Neutrophil (primary cell): ENCODE measurements at regions not wholly inside any gene's neighbourhood (a gene's known extent, or its start where the extent isn't known, plus 50 kb on each side); places are given as distances from the start of the nearest gene placed in this dataset.
A peak's percentile ranks its signal among the peaks of the same experiment; 100 is the strongest.

Experiments
- H3K27ac ChIP-seq: fragments of 200-600 bp; sonication (generic); 2 replicates; pipeline ENCODE4 v1.5.1; 2016; ENCODE audit warnings: mild to moderate bottlenecking, moderate library complexity
- H3K27me3 ChIP-seq: fragments of 200-600 bp; sonication (generic); 2 replicates; pipeline ENCODE4 v1.6.0; 2016; ENCODE audit warnings: mild to moderate bottlenecking
- H3K36me3 ChIP-seq: fragments of 200-600 bp; sonication (generic); 2 replicates; pipeline ENCODE4 v1.5.1; 2017
- H3K4me1 ChIP-seq, 2 experiments: fragments of 200-600 bp in 1 of 2; sonication (generic) in 1 of 2; 1 replicate in 1 of 2; 2 replicates in 1 of 2; pipeline versions ENCODE4 v1.5.1 to v1.6.1; 2013 to 2016; ENCODE audit warnings: low read depth in 1 of 2, low read length in 1 of 2, mild to moderate bottlenecking in 1 of 2, moderate library complexity in 1 of 2; ENCODE audit not compliant: control insufficient read depth in 1 of 2, insufficient read depth in 1 of 2
- H3K4me3 ChIP-seq, 2 experiments: fragments of 200-600 bp in 1 of 2; sonication (generic) in 1 of 2; 1 replicate in 1 of 2; 2 replicates in 1 of 2; pipeline ENCODE4 v1.5.1; 2013 to 2016; ENCODE audit warnings: low read depth in 1 of 2, low read length in 1 of 2, mild to moderate bottlenecking in 1 of 2, moderate library complexity in 1 of 2
- H3K9me3 ChIP-seq: fragments of 200-600 bp; sonication (generic); 2 replicates; pipeline ENCODE4 v1.5.1; 2016
- TF ChIP-seq, protein P1 (sequence below): fragments of 200-600 bp; sonication (generic); IDR thresholded peaks from 2 replicates; pipeline ENCODE4 v1.5.1; 2016; ENCODE audit warnings: antibody characterized with exemption

DNA sequence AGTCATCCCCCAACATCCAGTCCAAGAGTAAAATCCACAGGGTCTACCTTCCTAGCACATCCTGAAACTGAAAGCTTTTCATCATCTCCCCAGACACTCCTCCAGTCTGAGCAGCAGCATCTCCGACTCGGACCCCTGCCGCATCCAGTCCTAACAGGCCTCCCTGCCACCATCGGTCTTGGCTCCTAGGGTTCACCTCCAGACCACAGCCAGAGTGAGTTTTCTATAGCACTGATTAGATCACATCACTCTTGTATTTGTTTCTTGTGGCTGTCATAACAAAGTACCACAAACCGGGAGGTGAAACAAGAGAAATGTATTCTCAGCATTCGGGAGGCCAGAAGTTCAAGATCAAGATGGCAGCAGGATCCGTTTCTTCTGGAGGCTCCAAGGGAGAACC is 187.8 kb downstream of the TOMM20 start:
- H3K27ac ChIP-seq, result no peak overlapping the region

DNA sequence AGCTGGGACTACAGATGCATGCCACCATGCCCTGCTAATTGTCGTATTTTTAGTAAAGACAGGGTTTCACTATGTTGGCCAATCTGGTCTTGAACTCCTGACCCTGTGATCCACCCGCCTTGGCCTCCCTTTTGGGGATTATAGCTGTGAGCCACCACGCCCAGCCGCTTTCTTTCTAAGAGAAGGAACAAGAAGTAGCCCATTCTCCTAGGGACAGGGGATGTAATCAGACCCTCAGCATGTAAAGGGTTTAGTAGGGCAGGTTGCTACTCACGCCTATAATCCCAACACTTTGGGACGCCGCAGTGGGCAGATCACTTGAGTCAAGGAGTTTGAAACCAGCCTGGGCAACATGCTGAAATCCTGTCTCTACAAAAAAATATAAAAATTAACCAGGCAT is 189.7 kb downstream of the TOMM20 start:
- H3K4me1 ChIP-seq, result peaks cover 43 to 44% of the 10 kb centered on the region in 2 experiments
- TF ChIP-seq, protein P1, sequence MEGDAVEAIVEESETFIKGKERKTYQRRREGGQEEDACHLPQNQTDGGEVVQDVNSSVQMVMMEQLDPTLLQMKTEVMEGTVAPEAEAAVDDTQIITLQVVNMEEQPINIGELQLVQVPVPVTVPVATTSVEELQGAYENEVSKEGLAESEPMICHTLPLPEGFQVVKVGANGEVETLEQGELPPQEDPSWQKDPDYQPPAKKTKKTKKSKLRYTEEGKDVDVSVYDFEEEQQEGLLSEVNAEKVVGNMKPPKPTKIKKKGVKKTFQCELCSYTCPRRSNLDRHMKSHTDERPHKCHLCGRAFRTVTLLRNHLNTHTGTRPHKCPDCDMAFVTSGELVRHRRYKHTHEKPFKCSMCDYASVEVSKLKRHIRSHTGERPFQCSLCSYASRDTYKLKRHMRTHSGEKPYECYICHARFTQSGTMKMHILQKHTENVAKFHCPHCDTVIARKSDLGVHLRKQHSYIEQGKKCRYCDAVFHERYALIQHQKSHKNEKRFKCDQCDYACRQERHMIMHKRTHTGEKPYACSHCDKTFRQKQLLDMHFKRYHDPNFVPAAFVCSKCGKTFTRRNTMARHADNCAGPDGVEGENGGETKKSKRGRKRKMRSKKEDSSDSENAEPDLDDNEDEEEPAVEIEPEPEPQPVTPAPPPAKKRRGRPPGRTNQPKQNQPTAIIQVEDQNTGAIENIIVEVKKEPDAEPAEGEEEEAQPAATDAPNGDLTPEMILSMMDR, result no peak

More for the DNA sequence above, 187.8 kb downstream of the TOMM20 start:
- TF ChIP-seq, protein P1, result no peak
- Histone ChIP-seq H3K27me3 (no peaks in the 10 kb centered on the region), H3K9me3 (no peaks in the 10 kb centered on the region), H3K4me3 (no peak overlapping the region), H3K36me3 (no peaks in the 10 kb centered on the region), H3K4me1 (peaks cover 47 to 48% of the 10 kb centered on the region in 2 experiments)

GRCh38 chr1:234938135-234938534 is 190.5 kb downstream of the TOMM20 start:
- Histone ChIP-seq H3K27ac (no peak overlapping the region), H3K27me3 (no peaks in the 10 kb centered on the region), H3K4me1 (peaks cover 43 to 44% of the 10 kb centered on the region in 2 experiments), H3K4me3 (no peak overlapping the region), H3K36me3 (no peaks in the 10 kb centered on the region), H3K9me3 (no peaks in the 10 kb centered on the region)
- TF ChIP-seq, protein P1, result no peak

More for the DNA sequence above, 189.7 kb downstream of the TOMM20 start:
- Histone ChIP-seq H3K27ac (no peak overlapping the region), H3K27me3 (no peaks in the 10 kb centered on the region), H3K36me3 (no peaks in the 10 kb centered on the region), H3K4me3 (no peak overlapping the region), H3K9me3 (no peaks in the 10 kb centered on the region)

DNA sequence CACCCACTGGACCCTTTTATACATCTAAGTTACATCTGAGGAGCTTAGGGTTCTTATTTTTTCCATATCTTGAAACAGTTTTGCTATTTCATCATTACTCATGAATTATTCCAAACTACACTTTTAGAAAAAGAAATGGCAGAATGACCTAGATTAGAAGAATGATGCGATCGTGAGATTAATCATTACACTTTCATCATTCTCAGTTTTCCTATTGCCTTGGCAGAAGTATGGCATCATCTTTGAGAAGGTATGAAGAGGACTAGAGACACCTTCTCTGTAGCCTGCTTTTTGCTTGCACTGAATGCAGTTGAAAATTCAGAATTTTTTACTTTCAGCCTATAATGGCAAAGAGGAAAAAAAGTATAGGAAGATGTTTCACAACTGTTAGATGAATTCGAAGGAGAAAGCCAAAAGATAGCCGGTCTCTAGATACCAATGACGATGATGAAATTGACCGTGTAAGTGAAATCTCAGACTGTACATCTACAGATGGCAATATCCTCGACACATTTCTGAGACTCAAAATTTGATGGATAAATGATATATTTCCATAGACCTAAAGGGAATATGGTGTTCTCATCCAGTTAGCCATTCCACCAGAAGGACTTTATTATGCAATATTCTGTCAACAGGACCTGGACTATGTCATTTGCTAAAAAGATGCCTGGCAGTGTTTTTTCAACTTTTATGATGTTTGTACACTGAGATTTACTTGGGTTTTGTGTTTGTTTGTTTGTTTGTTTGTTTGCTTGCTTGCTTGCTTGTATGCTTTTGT is 191.8 kb downstream of the TOMM20 start:
- no peaks in the 10 kb centered on the region for H3K36me3 ChIP-seq
- H3K9me3 ChIP-seq, result no peaks in the 10 kb centered on the region
- no peaks in the 10 kb centered on the region for H3K27me3 ChIP-seq
- TF ChIP-seq, protein P1, result no peak
- H3K27ac ChIP-seq, result no peak overlapping the region
- H3K4me3 ChIP-seq, result no peak overlapping the region
- peaks cover 36 to 38% of the 10 kb centered on the region in 2 experiments for H3K4me1 ChIP-seq

DNA sequence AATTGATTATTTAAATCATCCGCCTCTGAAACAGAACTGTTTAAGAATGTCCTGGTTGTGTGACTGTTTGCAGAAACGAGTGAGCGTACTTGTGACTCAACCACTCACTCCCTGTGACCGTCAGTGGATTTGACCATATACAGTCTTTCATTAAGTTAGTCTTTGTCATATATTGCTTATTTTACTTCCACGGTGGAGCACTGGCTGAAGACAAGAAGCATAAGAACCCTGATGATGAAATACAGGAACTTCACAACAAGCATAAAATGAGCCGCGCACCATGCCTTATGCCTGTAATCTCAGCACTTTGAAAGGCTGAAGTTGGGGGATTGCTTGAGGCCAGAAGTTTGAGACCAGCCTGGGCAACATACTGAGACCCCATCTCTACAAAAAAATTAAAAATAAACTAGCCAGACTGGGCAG is 194.0 kb downstream of the TOMM20 start:
- TF ChIP-seq, protein P1, result no peak
- H3K9me3 ChIP-seq, result no peaks in the 10 kb centered on the region
- H3K27ac ChIP-seq, result peak overlapping the region; percentile 80
- H3K4me3 ChIP-seq, result peak overlapping the region in 1 of 2 experiments; percentile 23
- no peaks in the 10 kb centered on the region for H3K27me3 ChIP-seq
- no peaks in the 10 kb centered on the region for H3K36me3 ChIP-seq
- H3K4me1 ChIP-seq, result peaks cover 32 to 38% of the 10 kb centered on the region in 2 experiments
